ENCODE measurements at regions not wholly inside any gene's neighbourhood (a gene's known extent, or its start where the extent isn't known, plus 50 kb on each side); places are given as distances from the start of the nearest gene placed in this dataset.

DNA sequence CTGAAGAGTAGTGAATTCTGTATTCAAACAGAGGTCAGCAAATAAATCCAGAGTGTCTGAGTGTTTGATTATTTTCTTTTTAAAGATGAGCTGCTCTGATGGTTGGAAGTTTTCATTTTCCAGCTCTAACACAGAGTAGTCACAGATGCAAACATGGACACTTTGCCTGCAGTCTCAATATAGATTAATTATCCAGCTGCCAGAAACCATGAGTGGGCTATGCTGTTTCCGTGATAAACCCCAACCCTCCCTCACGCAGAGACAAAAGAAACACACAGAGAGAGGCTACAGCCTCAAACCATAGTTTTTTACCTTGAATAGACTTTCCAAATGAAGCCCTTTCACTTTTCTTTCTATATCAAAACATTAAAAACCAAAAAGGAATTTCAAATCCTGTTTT, 884.7 kb downstream of the DIAPH3 start:
- Mint-ChIP-seq H3K27me3 (ENCODE audit: low read depth) (peaks cover 63% of the 10 kb centered on the region), H3K27ac (no peak overlapping the region), H3K4me1 (peaks cover 4 to 7% of the 10 kb centered on the region in 2 experiments; a peak in 3 of 4 replicates), H3K9me3 (no peaks in the 10 kb centered on the region), H3K4me3 (no peak overlapping the region), H3K36me3 (ENCODE audit: insufficient read depth in 1 of 3, low read depth in 3 of 3) (no peaks in the 10 kb centered on the region)
- Histone ChIP-seq H2AFZ (ENCODE audit: low read length) (no peak overlapping the region), H3K23me2 (ENCODE audit: insufficient read length, low read depth, low read length, poor library complexity, severe bottlenecking) (no peaks in the 10 kb centered on the region), H3K56ac (ENCODE audit: insufficient read length, low read depth, low read length) (no peak overlapping the region), H3K4me2 (ENCODE audit: insufficient read depth, insufficient read length, low read length) (no peak overlapping the region), H2BK120ac (ENCODE audit: low read depth, low read length, poor library complexity, severe bottlenecking) (no peak overlapping the region), H3K27me3 (ENCODE audit: insufficient read depth, low read length) (no peaks in the 10 kb centered on the region; the same call in 1 of the 2 replicates), H4K91ac (ENCODE audit: insufficient read length, low read depth, low read length) (no peak overlapping the region), H2AK5ac (ENCODE audit: insufficient read length, low read length) (no peak overlapping the region), H3K27ac (ENCODE audit: insufficient read length, low read depth, low read length) (no peak overlapping the region), H2BK12ac (ENCODE audit: insufficient read length, low read depth, low read length) (no peak overlapping the region), H4K8ac (replicated peaks; ENCODE audit: insufficient read length, low read depth, low read length) (no peak overlapping the region), H3K4ac (ENCODE audit: low read depth, low read length) (no peak overlapping the region), H3T11ph (ENCODE audit: low read length) (no peak overlapping the region), H3K79me1 (ENCODE audit: insufficient read depth, low read depth, low read length, poor library complexity, severe bottlenecking) (no peaks in the 10 kb centered on the region), H3K79me2 (ENCODE audit: insufficient read depth, low read length) (no peaks in the 10 kb centered on the region), H3K9me3 (ENCODE audit: control insufficient read depth, low read depth, low read length) (no peaks in the 10 kb centered on the region), H2BK20ac (ENCODE audit: low read depth, low read length, poor library complexity, severe bottlenecking) (no peak overlapping the region), H3K14ac (ENCODE audit: insufficient read depth, low read length) (no peak overlapping the region), H3K9ac (ENCODE audit: extremely low read depth, insufficient read length, low read length) (no peak overlapping the region), H4K20me1 (ENCODE audit: control insufficient read depth, insufficient read depth, insufficient read length) (no peaks in the 10 kb centered on the region), H3K4me1 (ENCODE audit: insufficient read depth, low read length) (no peaks in the 10 kb centered on the region), H3K23ac (ENCODE audit: insufficient read length, low read depth, low read length) (no peak overlapping the region), H2BK15ac (ENCODE audit: low read depth, low read length) (no peak overlapping the region), H2BK5ac (ENCODE audit: insufficient read length, low read length) (no peak overlapping the region), H4K5ac (ENCODE audit: insufficient read length, low read depth, low read length) (no peak overlapping the region), H3K18ac (ENCODE audit: insufficient read length, low read depth, low read length) (no peak overlapping the region)
- WGBS (ENCODE audit: extremely low coverage, insufficient read length, low lambda C conversion rate), result no CpG with 5 or more reads among the region's 2 CpGs
- TF ChIP-seq, protein P1, sequence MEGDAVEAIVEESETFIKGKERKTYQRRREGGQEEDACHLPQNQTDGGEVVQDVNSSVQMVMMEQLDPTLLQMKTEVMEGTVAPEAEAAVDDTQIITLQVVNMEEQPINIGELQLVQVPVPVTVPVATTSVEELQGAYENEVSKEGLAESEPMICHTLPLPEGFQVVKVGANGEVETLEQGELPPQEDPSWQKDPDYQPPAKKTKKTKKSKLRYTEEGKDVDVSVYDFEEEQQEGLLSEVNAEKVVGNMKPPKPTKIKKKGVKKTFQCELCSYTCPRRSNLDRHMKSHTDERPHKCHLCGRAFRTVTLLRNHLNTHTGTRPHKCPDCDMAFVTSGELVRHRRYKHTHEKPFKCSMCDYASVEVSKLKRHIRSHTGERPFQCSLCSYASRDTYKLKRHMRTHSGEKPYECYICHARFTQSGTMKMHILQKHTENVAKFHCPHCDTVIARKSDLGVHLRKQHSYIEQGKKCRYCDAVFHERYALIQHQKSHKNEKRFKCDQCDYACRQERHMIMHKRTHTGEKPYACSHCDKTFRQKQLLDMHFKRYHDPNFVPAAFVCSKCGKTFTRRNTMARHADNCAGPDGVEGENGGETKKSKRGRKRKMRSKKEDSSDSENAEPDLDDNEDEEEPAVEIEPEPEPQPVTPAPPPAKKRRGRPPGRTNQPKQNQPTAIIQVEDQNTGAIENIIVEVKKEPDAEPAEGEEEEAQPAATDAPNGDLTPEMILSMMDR (conservative IDR thresholded peaks at IDR 0.05), result no peak
- DNase-seq, result no peak
